ENCODE measurements at regions not wholly inside any gene's neighbourhood (a gene's known extent, or its start where the extent isn't known, plus 50 kb on each side); places are given as distances from the start of the nearest gene placed in this dataset.

DNA sequence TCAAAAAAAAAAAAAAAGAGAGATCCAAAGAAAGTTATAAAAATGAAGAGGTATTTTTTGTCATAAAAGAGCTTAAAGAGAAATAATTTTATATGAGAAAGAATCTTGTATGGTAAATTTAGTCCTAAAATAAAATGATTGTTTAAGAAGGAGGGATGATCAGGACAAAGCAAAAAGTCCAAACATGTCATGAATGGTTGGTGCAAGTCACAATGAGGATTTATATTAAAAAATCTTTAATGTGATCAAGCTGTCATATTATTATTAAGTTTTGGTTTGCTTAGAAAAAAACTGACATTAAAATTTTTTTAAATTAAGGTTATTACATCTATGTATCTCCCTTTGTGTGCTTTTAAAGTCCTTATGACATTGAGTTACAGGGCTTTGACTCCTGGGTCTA lies 220.4 kb downstream of the TMEM26 start:
- H2BK15ac ChIP-seq (ENCODE audit: low read depth, low read length) = no peak overlapping the region
- H4K20me1 ChIP-seq (ENCODE audit: insufficient read depth, low read length) = no peaks in the 10 kb centered on the region
- H4K91ac ChIP-seq (ENCODE audit: insufficient read depth, low read depth, low read length) = no peak overlapping the region
- DNase-seq (no peak), ATAC-seq (ENCODE audit: low read depth) (no peak)
- no peak overlapping the region for H3K18ac ChIP-seq (ENCODE audit: low read depth, low read length)
- H2BK20ac ChIP-seq (ENCODE audit: low read depth, low read length) = no peak overlapping the region
- no peaks in the 10 kb centered on the region for H3K4me1 ChIP-seq (ENCODE audit: control insufficient read depth, insufficient read depth, low read length)
- H3K36me3 ChIP-seq (ENCODE audit: control insufficient read depth, insufficient read depth, low read length) = no peaks in the 10 kb centered on the region
- no peak overlapping the region for H3K23ac ChIP-seq (ENCODE audit: low read depth, low read length)
- H4K8ac ChIP-seq (ENCODE audit: low read depth in 2 of 2, low read length in 2 of 2) = no peak overlapping the region
- dilution Hi-C loops (cut with HindIII; ENCODE audit: low sequenced_read_pairs, unreplicated experiment) = no loop called here
- no peak overlapping the region for H2BK120ac ChIP-seq (ENCODE audit: low read depth, low read length)
- no peaks in the 10 kb centered on the region for H3K9me3 ChIP-seq (ENCODE audit: control insufficient read depth, insufficient read depth, low read length)
- H3K27me3 ChIP-seq (ENCODE audit: control insufficient read depth, insufficient read depth, low read length) = no peaks in the 10 kb centered on the region
- no peaks in the 10 kb centered on the region for H3K9me1 ChIP-seq (ENCODE audit: insufficient read depth, low read length)
- intact Hi-C loops (cut with micrococcal nuclease) = no loop called here
- POLR2A ChIA-PET (ENCODE audit: unreplicated experiment) = no interaction called here
- H2AK9ac ChIP-seq (replicated peaks; ENCODE audit: low read depth, low read length, poor library complexity) = no peak overlapping the region
- H2AFZ ChIP-seq (replicated peaks; ENCODE audit: low read length, poor library complexity) = no peak overlapping the region
- no peak overlapping the region for H3K14ac ChIP-seq (replicated peaks; ENCODE audit: low read depth, low read length)
- H3K4ac ChIP-seq (ENCODE audit: low read depth, low read length) = no peak overlapping the region
- no TSS peak for BruUV-seq (replicated peaks)
- H3K79me1 ChIP-seq (ENCODE audit: low read depth in 1 of 2, low read length in 2 of 2) = no peaks in the 10 kb centered on the region
- no peak overlapping the region for H3K27ac ChIP-seq (ENCODE audit: insufficient read depth, low read length)
- no peak overlapping the region for H3K4me3 ChIP-seq (ENCODE audit: insufficient read depth, low read depth, low read length)
- no peak overlapping the region for H2BK5ac ChIP-seq (ENCODE audit: low read depth, low read length, poor library complexity, severe bottlenecking)
- H4K5ac ChIP-seq (ENCODE audit: low read depth, low read length) = no peak overlapping the region
- no peak overlapping the region for H3K56ac ChIP-seq (ENCODE audit: extremely low read depth, insufficient read depth, low read length)
- no peak overlapping the region for H2AK5ac ChIP-seq (ENCODE audit: low read depth, low read length)
- TF ChIP-seq FOS (IDR thresholded peaks at IDR 0.05; ENCODE audit: low read depth, low read length) (no peak), NFE2L2 (IDR thresholded peaks at IDR 0.05; ENCODE audit: low read depth, low read length) (no peak), MXI1 (IDR thresholded peaks at IDR 0.05; ENCODE audit: borderline replicate concordance, low read depth, low read length) (no peak), SMC3 (IDR thresholded peaks at IDR 0.05; ENCODE audit: low read depth, low read length) (no peak), CHD1 (IDR thresholded peaks at IDR 0.05; ENCODE audit: low read depth, low read length) (no peak), RFX5 (IDR thresholded peaks at IDR 0.05; ENCODE audit: low read depth, low read length) (no peak), BHLHE40 (IDR thresholded peaks at IDR 0.05; ENCODE audit: low read depth, low read length) (no peak), MAZ (IDR thresholded peaks at IDR 0.05; ENCODE audit: borderline replicate concordance, low read depth, low read length) (no peak), RCOR1 (IDR thresholded peaks at IDR 0.05; ENCODE audit: insufficient replicate concordance, low read length) (no peak), MAFK (IDR thresholded peaks at IDR 0.05; ENCODE audit: low read depth, low read length) (no peak), CEBPB (IDR thresholded peaks at IDR 0.05; ENCODE audit: low read depth, low read length) (no peak)
- TF ChIP-seq, protein P1, sequence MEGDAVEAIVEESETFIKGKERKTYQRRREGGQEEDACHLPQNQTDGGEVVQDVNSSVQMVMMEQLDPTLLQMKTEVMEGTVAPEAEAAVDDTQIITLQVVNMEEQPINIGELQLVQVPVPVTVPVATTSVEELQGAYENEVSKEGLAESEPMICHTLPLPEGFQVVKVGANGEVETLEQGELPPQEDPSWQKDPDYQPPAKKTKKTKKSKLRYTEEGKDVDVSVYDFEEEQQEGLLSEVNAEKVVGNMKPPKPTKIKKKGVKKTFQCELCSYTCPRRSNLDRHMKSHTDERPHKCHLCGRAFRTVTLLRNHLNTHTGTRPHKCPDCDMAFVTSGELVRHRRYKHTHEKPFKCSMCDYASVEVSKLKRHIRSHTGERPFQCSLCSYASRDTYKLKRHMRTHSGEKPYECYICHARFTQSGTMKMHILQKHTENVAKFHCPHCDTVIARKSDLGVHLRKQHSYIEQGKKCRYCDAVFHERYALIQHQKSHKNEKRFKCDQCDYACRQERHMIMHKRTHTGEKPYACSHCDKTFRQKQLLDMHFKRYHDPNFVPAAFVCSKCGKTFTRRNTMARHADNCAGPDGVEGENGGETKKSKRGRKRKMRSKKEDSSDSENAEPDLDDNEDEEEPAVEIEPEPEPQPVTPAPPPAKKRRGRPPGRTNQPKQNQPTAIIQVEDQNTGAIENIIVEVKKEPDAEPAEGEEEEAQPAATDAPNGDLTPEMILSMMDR (conservative IDR thresholded peaks at IDR 0.05; ENCODE audit: low read depth, low read length) = no peak
- TF ChIP-seq, protein P2, sequence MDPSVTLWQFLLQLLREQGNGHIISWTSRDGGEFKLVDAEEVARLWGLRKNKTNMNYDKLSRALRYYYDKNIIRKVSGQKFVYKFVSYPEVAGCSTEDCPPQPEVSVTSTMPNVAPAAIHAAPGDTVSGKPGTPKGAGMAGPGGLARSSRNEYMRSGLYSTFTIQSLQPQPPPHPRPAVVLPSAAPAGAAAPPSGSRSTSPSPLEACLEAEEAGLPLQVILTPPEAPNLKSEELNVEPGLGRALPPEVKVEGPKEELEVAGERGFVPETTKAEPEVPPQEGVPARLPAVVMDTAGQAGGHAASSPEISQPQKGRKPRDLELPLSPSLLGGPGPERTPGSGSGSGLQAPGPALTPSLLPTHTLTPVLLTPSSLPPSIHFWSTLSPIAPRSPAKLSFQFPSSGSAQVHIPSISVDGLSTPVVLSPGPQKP (IDR thresholded peaks at IDR 0.05; ENCODE audit: borderline replicate concordance, low read depth, low read length) = no peak
- in situ Hi-C loops (cut with MboI; ENCODE audit: low sequenced_read_pairs) = no loop called here
- no peak overlapping the region for H3K9ac ChIP-seq (ENCODE audit: low read depth, low read length)
- no peak overlapping the region for H3K4me2 ChIP-seq (ENCODE audit: low read depth, low read length)
- CTCF ChIA-PET = interaction anchor here (0.6 kb wide), 2 partner anchors 38 to 51 kb away, joined by 3 to 6 read pairs; no protein-coding TSS in a partner anchor
